ENCODE measurements at regions not wholly inside any gene's neighbourhood (a gene's known extent, or its start where the extent isn't known, plus 50 kb on each side); places are given as distances from the start of the nearest gene placed in this dataset.

DNA sequence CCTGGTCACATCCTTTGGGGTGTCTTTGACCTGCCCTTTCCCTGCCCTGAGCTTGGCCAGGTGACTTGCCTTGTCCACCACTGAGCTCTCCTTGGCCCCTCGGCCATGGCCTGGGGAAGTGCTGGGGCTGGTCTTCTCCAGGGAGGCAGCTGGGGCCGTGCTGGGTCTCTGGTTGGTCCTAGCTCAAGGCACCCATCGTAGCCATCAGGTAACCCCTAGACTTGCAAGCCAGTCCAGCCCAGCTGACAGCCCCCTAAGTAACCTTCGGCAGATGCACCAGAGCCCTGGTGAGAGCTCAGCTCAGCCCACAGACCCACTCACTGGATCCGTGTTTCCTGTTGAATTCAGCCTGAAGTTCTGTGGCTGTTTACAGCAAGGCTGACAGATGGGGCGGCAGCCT is 176.2 kb upstream of the SHH start:
- no peaks in the 10 kb centered on the region for H3K27me3 ChIP-seq (ENCODE audit: insufficient read depth)
- no peak overlapping the region for H3K4me3 ChIP-seq
- no peaks in the 10 kb centered on the region for H3K4me1 ChIP-seq (ENCODE audit: insufficient read depth)
- H3K9me3 Mint-ChIP-seq = peaks cover 21% of the 10 kb centered on the region
- no peaks in the 10 kb centered on the region for H4K20me1 ChIP-seq (replicated peaks; ENCODE audit: insufficient read depth)
- H3K4me3 Mint-ChIP-seq = no peak overlapping the region
- no peaks in the 10 kb centered on the region; the same call in 2 of the 3 replicates for H3K4me1 Mint-ChIP-seq
- no peak overlapping the region for H3K27ac Mint-ChIP-seq
- peaks cover 4% of the 10 kb centered on the region for H3K27me3 Mint-ChIP-seq (ENCODE audit: insufficient read depth, low read depth, poor library complexity)
- DNase-seq (ENCODE audit: low spot score) = no peak
- H2AFZ ChIP-seq = no peak overlapping the region
- no peak for ATAC-seq
- no peak overlapping the region for H3K27ac ChIP-seq (ENCODE audit: low read depth)
- no peaks in the 10 kb centered on the region for H3K9me2 ChIP-seq (ENCODE audit: insufficient read depth)
- no peak for TF ChIP-seq EZH2 (IDR thresholded peaks at IDR 0.05; ENCODE audit: low read depth, unreplicated experiment)
- no peak for TF ChIP-seq ZNF114 (CRISPR knock-in tag; IDR thresholded peaks at IDR 0.05)
- no peak for TF ChIP-seq JUNB (IDR thresholded peaks at IDR 0.05; ENCODE audit: unreplicated experiment)
- TF ChIP-seq, protein P1, sequence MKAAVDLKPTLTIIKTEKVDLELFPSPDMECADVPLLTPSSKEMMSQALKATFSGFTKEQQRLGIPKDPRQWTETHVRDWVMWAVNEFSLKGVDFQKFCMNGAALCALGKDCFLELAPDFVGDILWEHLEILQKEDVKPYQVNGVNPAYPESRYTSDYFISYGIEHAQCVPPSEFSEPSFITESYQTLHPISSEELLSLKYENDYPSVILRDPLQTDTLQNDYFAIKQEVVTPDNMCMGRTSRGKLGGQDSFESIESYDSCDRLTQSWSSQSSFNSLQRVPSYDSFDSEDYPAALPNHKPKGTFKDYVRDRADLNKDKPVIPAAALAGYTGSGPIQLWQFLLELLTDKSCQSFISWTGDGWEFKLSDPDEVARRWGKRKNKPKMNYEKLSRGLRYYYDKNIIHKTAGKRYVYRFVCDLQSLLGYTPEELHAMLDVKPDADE (IDR thresholded peaks at IDR 0.05) = no peak
- no peak for TF ChIP-seq STAT1 (IDR thresholded peaks at IDR 0.05; ENCODE audit: unreplicated experiment)
- TF ChIP-seq ZNF331 (CRISPR knock-in tag; IDR thresholded peaks at IDR 0.05; ENCODE audit: low read depth) = no peak
- TF ChIP-seq POLR2AphosphoS5 (IDR thresholded peaks at IDR 0.05; ENCODE audit: low read depth) = no peak
- TF ChIP-seq, protein P2, sequence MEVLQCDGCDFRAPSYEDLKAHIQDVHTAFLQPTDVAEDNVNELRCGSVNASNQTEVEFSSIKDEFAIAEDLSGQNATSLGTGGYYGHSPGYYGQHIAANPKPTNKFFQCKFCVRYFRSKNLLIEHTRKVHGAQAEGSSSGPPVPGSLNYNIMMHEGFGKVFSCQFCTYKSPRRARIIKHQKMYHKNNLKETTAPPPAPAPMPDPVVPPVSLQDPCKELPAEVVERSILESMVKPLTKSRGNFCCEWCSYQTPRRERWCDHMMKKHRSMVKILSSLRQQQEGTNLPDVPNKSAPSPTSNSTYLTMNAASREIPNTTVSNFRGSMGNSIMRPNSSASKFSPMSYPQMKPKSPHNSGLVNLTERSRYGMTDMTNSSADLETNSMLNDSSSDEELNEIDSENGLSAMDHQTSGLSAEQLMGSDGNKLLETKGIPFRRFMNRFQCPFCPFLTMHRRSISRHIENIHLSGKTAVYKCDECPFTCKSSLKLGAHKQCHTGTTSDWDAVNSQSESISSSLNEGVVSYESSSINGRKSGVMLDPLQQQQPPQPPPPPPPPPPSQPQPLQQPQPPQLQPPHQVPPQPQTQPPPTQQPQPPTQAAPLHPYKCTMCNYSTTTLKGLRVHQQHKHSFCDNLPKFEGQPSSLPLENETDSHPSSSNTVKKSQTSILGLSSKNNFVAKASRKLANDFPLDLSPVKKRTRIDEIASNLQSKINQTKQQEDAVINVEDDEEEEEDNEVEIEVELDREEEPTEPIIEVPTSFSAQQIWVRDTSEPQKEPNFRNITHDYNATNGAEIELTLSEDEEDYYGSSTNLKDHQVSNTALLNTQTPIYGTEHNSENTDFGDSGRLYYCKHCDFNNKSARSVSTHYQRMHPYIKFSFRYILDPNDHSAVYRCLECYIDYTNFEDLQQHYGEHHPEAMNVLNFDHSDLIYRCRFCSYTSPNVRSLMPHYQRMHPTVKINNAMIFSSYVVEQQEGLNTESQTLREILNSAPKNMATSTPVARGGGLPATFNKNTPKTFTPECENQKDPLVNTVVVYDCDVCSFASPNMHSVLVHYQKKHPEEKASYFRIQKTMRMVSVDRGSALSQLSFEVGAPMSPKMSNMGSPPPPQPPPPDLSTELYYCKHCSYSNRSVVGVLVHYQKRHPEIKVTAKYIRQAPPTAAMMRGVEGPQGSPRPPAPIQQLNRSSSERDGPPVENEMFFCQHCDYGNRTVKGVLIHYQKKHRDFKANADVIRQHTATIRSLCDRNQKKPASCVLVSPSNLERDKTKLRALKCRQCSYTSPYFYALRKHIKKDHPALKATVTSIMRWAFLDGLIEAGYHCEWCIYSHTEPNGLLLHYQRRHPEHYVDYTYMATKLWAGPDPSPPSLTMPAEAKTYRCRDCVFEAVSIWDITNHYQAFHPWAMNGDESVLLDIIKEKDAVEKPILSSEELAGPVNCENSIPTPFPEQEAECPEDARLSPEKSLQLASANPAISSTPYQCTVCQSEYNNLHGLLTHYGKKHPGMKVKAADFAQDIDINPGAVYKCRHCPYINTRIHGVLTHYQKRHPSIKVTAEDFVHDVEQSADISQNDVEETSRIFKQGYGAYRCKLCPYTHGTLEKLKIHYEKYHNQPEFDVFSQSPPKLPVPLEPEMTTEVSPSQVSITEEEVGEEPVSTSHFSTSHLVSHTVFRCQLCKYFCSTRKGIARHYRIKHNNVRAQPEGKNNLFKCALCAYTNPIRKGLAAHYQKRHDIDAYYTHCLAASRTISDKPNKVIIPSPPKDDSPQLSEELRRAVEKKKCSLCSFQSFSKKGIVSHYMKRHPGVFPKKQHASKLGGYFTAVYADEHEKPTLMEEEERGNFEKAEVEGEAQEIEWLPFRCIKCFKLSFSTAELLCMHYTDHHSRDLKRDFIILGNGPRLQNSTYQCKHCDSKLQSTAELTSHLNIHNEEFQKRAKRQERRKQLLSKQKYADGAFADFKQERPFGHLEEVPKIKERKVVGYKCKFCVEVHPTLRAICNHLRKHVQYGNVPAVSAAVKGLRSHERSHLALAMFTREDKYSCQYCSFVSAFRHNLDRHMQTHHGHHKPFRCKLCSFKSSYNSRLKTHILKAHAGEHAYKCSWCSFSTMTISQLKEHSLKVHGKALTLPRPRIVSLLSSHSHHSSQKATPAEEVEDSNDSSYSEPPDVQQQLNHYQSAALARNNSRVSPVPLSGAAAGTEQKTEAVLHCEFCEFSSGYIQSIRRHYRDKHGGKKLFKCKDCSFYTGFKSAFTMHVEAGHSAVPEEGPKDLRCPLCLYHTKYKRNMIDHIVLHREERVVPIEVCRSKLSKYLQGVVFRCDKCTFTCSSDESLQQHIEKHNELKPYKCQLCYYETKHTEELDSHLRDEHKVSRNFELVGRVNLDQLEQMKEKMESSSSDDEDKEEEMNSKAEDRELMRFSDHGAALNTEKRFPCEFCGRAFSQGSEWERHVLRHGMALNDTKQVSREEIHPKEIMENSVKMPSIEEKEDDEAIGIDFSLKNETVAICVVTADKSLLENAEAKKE (CRISPR knock-in tag; IDR thresholded peaks at IDR 0.05) = no peak
- TF ChIP-seq, protein P3, sequence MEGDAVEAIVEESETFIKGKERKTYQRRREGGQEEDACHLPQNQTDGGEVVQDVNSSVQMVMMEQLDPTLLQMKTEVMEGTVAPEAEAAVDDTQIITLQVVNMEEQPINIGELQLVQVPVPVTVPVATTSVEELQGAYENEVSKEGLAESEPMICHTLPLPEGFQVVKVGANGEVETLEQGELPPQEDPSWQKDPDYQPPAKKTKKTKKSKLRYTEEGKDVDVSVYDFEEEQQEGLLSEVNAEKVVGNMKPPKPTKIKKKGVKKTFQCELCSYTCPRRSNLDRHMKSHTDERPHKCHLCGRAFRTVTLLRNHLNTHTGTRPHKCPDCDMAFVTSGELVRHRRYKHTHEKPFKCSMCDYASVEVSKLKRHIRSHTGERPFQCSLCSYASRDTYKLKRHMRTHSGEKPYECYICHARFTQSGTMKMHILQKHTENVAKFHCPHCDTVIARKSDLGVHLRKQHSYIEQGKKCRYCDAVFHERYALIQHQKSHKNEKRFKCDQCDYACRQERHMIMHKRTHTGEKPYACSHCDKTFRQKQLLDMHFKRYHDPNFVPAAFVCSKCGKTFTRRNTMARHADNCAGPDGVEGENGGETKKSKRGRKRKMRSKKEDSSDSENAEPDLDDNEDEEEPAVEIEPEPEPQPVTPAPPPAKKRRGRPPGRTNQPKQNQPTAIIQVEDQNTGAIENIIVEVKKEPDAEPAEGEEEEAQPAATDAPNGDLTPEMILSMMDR (conservative IDR thresholded peaks at IDR 0.05; ENCODE audit: low read depth in 2 of 2) = no peak
- TF ChIP-seq, protein P4, sequence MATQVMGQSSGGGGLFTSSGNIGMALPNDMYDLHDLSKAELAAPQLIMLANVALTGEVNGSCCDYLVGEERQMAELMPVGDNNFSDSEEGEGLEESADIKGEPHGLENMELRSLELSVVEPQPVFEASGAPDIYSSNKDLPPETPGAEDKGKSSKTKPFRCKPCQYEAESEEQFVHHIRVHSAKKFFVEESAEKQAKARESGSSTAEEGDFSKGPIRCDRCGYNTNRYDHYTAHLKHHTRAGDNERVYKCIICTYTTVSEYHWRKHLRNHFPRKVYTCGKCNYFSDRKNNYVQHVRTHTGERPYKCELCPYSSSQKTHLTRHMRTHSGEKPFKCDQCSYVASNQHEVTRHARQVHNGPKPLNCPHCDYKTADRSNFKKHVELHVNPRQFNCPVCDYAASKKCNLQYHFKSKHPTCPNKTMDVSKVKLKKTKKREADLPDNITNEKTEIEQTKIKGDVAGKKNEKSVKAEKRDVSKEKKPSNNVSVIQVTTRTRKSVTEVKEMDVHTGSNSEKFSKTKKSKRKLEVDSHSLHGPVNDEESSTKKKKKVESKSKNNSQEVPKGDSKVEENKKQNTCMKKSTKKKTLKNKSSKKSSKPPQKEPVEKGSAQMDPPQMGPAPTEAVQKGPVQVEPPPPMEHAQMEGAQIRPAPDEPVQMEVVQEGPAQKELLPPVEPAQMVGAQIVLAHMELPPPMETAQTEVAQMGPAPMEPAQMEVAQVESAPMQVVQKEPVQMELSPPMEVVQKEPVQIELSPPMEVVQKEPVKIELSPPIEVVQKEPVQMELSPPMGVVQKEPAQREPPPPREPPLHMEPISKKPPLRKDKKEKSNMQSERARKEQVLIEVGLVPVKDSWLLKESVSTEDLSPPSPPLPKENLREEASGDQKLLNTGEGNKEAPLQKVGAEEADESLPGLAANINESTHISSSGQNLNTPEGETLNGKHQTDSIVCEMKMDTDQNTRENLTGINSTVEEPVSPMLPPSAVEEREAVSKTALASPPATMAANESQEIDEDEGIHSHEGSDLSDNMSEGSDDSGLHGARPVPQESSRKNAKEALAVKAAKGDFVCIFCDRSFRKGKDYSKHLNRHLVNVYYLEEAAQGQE (IDR thresholded peaks at IDR 0.05; ENCODE audit: unreplicated experiment) = no peak
- no peak for TF ChIP-seq CREB1 (CRISPR knock-in tag; IDR thresholded peaks at IDR 0.05; ENCODE audit: low read depth)
- TF ChIP-seq EZH2phosphoT487 (IDR thresholded peaks at IDR 0.05; ENCODE audit: unreplicated experiment) = no peak
- no peak for TF ChIP-seq NANOG (IDR thresholded peaks at IDR 0.05; ENCODE audit: borderline replicate concordance)
- H3K4me2 ChIP-seq = no peak overlapping the region
- no peaks in the 10 kb centered on the region for H3K36me3 ChIP-seq (ENCODE audit: insufficient read depth)
- no peaks in the 10 kb centered on the region for H3F3A ChIP-seq (replicated peaks; ENCODE audit: low read depth)
- H3K36me3 Mint-ChIP-seq (ENCODE audit: low read depth) = no peaks in the 10 kb centered on the region; the same call in 2 of the 3 replicates
- H3K79me2 ChIP-seq (replicated peaks; ENCODE audit: insufficient read depth) = no peaks in the 10 kb centered on the region

Data from GM23338 (cell line).